ENCODE measurements at regions not wholly inside any gene's neighbourhood (a gene's known extent, or its start where the extent isn't known, plus 50 kb on each side); places are given as distances from the start of the nearest gene placed in this dataset.

- DNase-seq, result no peak
- ChIA-PET CTCF (no interaction called here), POLR2A (no interaction called here)
- Mint-ChIP-seq H3K27me3 (no peaks in the 10 kb centered on the region), H3K9me3 (ENCODE audit: low read depth) (no peaks in the 10 kb centered on the region), H3K36me3 (ENCODE audit: low read depth) (no peaks in the 10 kb centered on the region), H3K27ac (no peak overlapping the region), H3K4me1 (no peaks in the 10 kb centered on the region), H3K4me3 (no peak overlapping the region)
- ATAC-seq, result no peak
- intact Hi-C loops (cut with DNase I, micrococcal nuclease), result no loop called here
These were observed 267.8 kb upstream of the MANEA start for GRCh38 chr6:95309545-95309944.

- no peaks in the 10 kb centered on the region for H3K36me3 Mint-ChIP-seq (ENCODE audit: low read depth)
These were observed 259.2 kb upstream of the MANEA start for GRCh38 chr6:95318137-95318536.

GRCh38 chr6:95321126-95321525 lies 256.2 kb upstream of the MANEA start:
- H3K27me3 Mint-ChIP-seq, result no peaks in the 10 kb centered on the region
- no peak overlapping the region for H3K4me3 Mint-ChIP-seq
- no peak for ATAC-seq
- H3K36me3 Mint-ChIP-seq (ENCODE audit: low read depth), result no peaks in the 10 kb centered on the region
- CTCF ChIA-PET, result no interaction called here
- no peak for DNase-seq
- intact Hi-C loops (cut with DNase I, micrococcal nuclease), result no loop called here
- H3K27ac Mint-ChIP-seq, result no peak overlapping the region
- no peaks in the 10 kb centered on the region for H3K9me3 Mint-ChIP-seq (ENCODE audit: low read depth)
- POLR2A ChIA-PET, result no interaction called here
- no peaks in the 10 kb centered on the region for H3K4me1 Mint-ChIP-seq

More at GRCh38 chr6:95318137-95318536, 259.2 kb upstream of the MANEA start:
- DNase-seq (no peak), ATAC-seq (no peak)
- ChIA-PET POLR2A (no interaction called here), CTCF (no interaction called here)
- Mint-ChIP-seq H3K4me1 (no peaks in the 10 kb centered on the region), H3K27me3 (no peaks in the 10 kb centered on the region), H3K4me3 (no peak overlapping the region), H3K9me3 (ENCODE audit: low read depth) (no peaks in the 10 kb centered on the region), H3K27ac (no peak overlapping the region)
- intact Hi-C loops (cut with DNase I, micrococcal nuclease), result no loop called here

- H3K4me3 Mint-ChIP-seq, result no peak overlapping the region
- POLR2A ChIA-PET, result no interaction called here
- ATAC-seq, result no peak
- no peak overlapping the region for H3K27ac Mint-ChIP-seq
- CTCF ChIA-PET, result no interaction called here
- H3K27me3 Mint-ChIP-seq, result no peaks in the 10 kb centered on the region
- intact Hi-C loops (cut with DNase I, micrococcal nuclease), result no loop called here
- H3K4me1 Mint-ChIP-seq, result no peaks in the 10 kb centered on the region
- no peaks in the 10 kb centered on the region for H3K36me3 Mint-ChIP-seq (ENCODE audit: low read depth)
- no peaks in the 10 kb centered on the region for H3K9me3 Mint-ChIP-seq (ENCODE audit: low read depth)
- no peak for DNase-seq
These were observed 251.4 kb upstream of the MANEA start for GRCh38 chr6:95325916-95326315.

- no peak for DNase-seq
- Mint-ChIP-seq H3K9me3 (ENCODE audit: low read depth) (no peaks in the 10 kb centered on the region), H3K4me3 (no peak overlapping the region), H3K4me1 (no peaks in the 10 kb centered on the region), H3K36me3 (ENCODE audit: low read depth) (no peaks in the 10 kb centered on the region), H3K27ac (no peak overlapping the region), H3K27me3 (no peaks in the 10 kb centered on the region)
- CTCF ChIA-PET, result no interaction called here
- ATAC-seq, result no peak
- POLR2A ChIA-PET, result no interaction called here
- intact Hi-C loops (cut with DNase I, micrococcal nuclease), result no loop called here
These were observed 249.1 kb upstream of the MANEA start for GRCh38 chr6:95328231-95328630.

GRCh38 chr6:95352064-95352795 lies 225.1 kb upstream of the MANEA start:
- no peak for DNase-seq
- CTCF ChIA-PET, result interaction anchor here (0.6 kb wide), 1 partner anchor 1009 kb away, joined by 4 read pairs; no protein-coding TSS in a partner anchor
- no peaks in the 10 kb centered on the region for H3K4me1 Mint-ChIP-seq
- ATAC-seq, result no peak
- intact Hi-C loops (cut with DNase I, micrococcal nuclease), result no loop called here
- H3K36me3 Mint-ChIP-seq (ENCODE audit: low read depth), result no peaks in the 10 kb centered on the region
- H3K27ac Mint-ChIP-seq, result no peak overlapping the region
- no peaks in the 10 kb centered on the region for H3K27me3 Mint-ChIP-seq
- POLR2A ChIA-PET, result no interaction called here
- no peak overlapping the region for H3K4me3 Mint-ChIP-seq
- H3K9me3 Mint-ChIP-seq (ENCODE audit: low read depth), result no peaks in the 10 kb centered on the region

- ChIA-PET POLR2A (no interaction called here), CTCF (interaction anchor here (0.7 kb wide), 1 partner anchor 60 kb away, joined by 3 read pairs; no protein-coding TSS in a partner anchor)
- no peaks in the 10 kb centered on the region for H3K9me3 Mint-ChIP-seq (ENCODE audit: low read depth)
- no peaks in the 10 kb centered on the region for H3K36me3 Mint-ChIP-seq (ENCODE audit: low read depth)
- DNase-seq (no peak), ATAC-seq (no peak)
- intact Hi-C loops (cut with DNase I, micrococcal nuclease), result no loop called here
- H3K4me1 Mint-ChIP-seq, result no peaks in the 10 kb centered on the region
- H3K4me3 Mint-ChIP-seq, result no peak overlapping the region
- no peaks in the 10 kb centered on the region for H3K27me3 Mint-ChIP-seq
- no peak overlapping the region for H3K27ac Mint-ChIP-seq
These were observed 222.8 kb upstream of the MANEA start for GRCh38 chr6:95354551-95354950.

- ChIA-PET POLR2A (no interaction called here), CTCF (no interaction called here)
- DNase-seq (no peak), ATAC-seq (no peak)
- Mint-ChIP-seq H3K4me1 (no peaks in the 10 kb centered on the region), H3K36me3 (ENCODE audit: low read depth) (no peaks in the 10 kb centered on the region), H3K4me3 (no peak overlapping the region), H3K9me3 (ENCODE audit: low read depth) (no peaks in the 10 kb centered on the region), H3K27ac (no peak overlapping the region), H3K27me3 (no peaks in the 10 kb centered on the region)
- intact Hi-C loops (cut with DNase I, micrococcal nuclease), result no loop called here
These were observed 219.8 kb upstream of the MANEA start for GRCh38 chr6:95357380-95358020.

- intact Hi-C loops (cut with DNase I, micrococcal nuclease), result no loop called here
- Mint-ChIP-seq H3K4me1 (no peaks in the 10 kb centered on the region), H3K36me3 (ENCODE audit: low read depth) (no peaks in the 10 kb centered on the region), H3K4me3 (no peak overlapping the region), H3K27me3 (no peaks in the 10 kb centered on the region), H3K27ac (no peak overlapping the region), H3K9me3 (ENCODE audit: low read depth) (no peaks in the 10 kb centered on the region)
- POLR2A ChIA-PET, result no interaction called here
- CTCF ChIA-PET, result interaction anchor here (0.7 to 1.0 kb wide), 4 partner anchors 9 to 906 kb away, joined by 3 to 4 read pairs (median 3); no protein-coding TSS in a partner anchor
- DNase-seq (no peak), ATAC-seq (peak; percentile 49)
These were observed 213.2 kb upstream of the MANEA start for GRCh38 chr6:95364016-95364604.

- H3K9me3 Mint-ChIP-seq (ENCODE audit: low read depth), result no peaks in the 10 kb centered on the region
- ChIA-PET CTCF (no interaction called here), POLR2A (no interaction called here)
- no peaks in the 10 kb centered on the region for H3K4me1 Mint-ChIP-seq
- no peak overlapping the region for H3K27ac Mint-ChIP-seq
- no peaks in the 10 kb centered on the region for H3K36me3 Mint-ChIP-seq (ENCODE audit: low read depth)
- DNase-seq (no peak), ATAC-seq (no peak)
- H3K4me3 Mint-ChIP-seq, result no peak overlapping the region
- intact Hi-C loops (cut with DNase I, micrococcal nuclease), result no loop called here
- no peaks in the 10 kb centered on the region for H3K27me3 Mint-ChIP-seq
These were observed 211.9 kb upstream of the MANEA start for GRCh38 chr6:95365454-95365853.

GRCh38 chr6:95366414-95366813 lies 210.9 kb upstream of the MANEA start:
- intact Hi-C loops (cut with DNase I, micrococcal nuclease), result no loop called here
- H3K4me1 Mint-ChIP-seq, result no peaks in the 10 kb centered on the region
- H3K9me3 Mint-ChIP-seq (ENCODE audit: low read depth), result no peaks in the 10 kb centered on the region
- no peak overlapping the region for H3K4me3 Mint-ChIP-seq
- no peaks in the 10 kb centered on the region for H3K27me3 Mint-ChIP-seq
- H3K27ac Mint-ChIP-seq, result no peak overlapping the region
- DNase-seq (no peak), ATAC-seq (no peak)
- CTCF ChIA-PET, result no interaction called here
- no peaks in the 10 kb centered on the region for H3K36me3 Mint-ChIP-seq (ENCODE audit: low read depth)
- POLR2A ChIA-PET, result no interaction called here

GRCh38 chr6:95383878-95384277 lies 193.5 kb upstream of the MANEA start:
- Mint-ChIP-seq H3K36me3 (ENCODE audit: low read depth) (no peaks in the 10 kb centered on the region), H3K4me1 (no peaks in the 10 kb centered on the region), H3K4me3 (no peak overlapping the region), H3K27me3 (no peaks in the 10 kb centered on the region), H3K9me3 (ENCODE audit: low read depth) (peaks cover 7% of the 10 kb centered on the region), H3K27ac (no peak overlapping the region)
- ChIA-PET CTCF (no interaction called here), POLR2A (interaction anchor here (0.7 kb wide), 1 partner anchor 1636 kb away, joined by 3 read pairs; no protein-coding TSS in a partner anchor)
- ATAC-seq (no peak), DNase-seq (no peak)
- intact Hi-C loops (cut with DNase I, micrococcal nuclease), result no loop called here

Measured in activated CD4-positive, alpha-beta T cell treated with anti-CD3 and anti-CD28 coated beads for 36 hours (primary cell).